SK-N-SH treated with all-trans-retinoic acid at 6 μM for 48 hours (cell line): ENCODE measurements at regions not wholly inside any gene's neighbourhood (a gene's known extent, or its start where the extent isn't known, plus 50 kb on each side); places are given as distances from the start of the nearest gene placed in this dataset.
"Not testable (repeated sequence)": the region's sequence is repeated elsewhere in the genome, so short reads cannot be mapped to it uniquely, and the experiment has no call there.

Source experiments
- ATAC-seq: fragments of 200-7000 bp; cut with Tn5 transposase; 3 replicates; pipeline ENCODE4 v1.9.1; 2020; ENCODE audit warnings: mild to moderate bottlenecking, moderate library complexity
- CSDC2 ChIP-seq: fragments of 250-450 bp; sonication (Bioruptor Pico); IDR thresholded peaks from 2 replicates; pipeline ENCODE4 v1.5.0; 2020; ENCODE audit warnings: mild to moderate bottlenecking, moderate library complexity
- ESRRG ChIP-seq: fragments of 250-450 bp; sonication (Bioruptor Pico); IDR thresholded peaks from 2 replicates; pipeline ENCODE4 v1.6.1; 2021; ENCODE audit warnings: mild to moderate bottlenecking
- GLIS3 ChIP-seq: fragments of 250-450 bp; sonication (Bioruptor Pico); IDR thresholded peaks from 2 replicates; pipeline ENCODE4 v1.5.0; 2020; ENCODE audit warnings: mild to moderate bottlenecking, moderate library complexity
- ISL1 ChIP-seq: fragments of 250-450 bp; sonication (Bioruptor Pico); IDR thresholded peaks from 2 replicates; pipeline ENCODE4 v2.1.2; 2022; ENCODE audit warnings: mild to moderate bottlenecking, moderate library complexity
- OSR1 ChIP-seq: fragments of 250-450 bp; sonication (Bioruptor Pico); IDR thresholded peaks from 2 replicates; pipeline ENCODE4 v1.8.0; 2022; ENCODE audit warnings: moderate library complexity, mild to moderate bottlenecking, inconsistent platforms
- PPARA ChIP-seq: fragments of 250-450 bp; sonication (Bioruptor Pico); IDR thresholded peaks from 2 replicates; pipeline ENCODE4 v1.5.0; 2020; ENCODE audit warnings: mild to moderate bottlenecking, borderline replicate concordance
- RARB ChIP-seq: fragments of 250-450 bp; sonication (Bioruptor Pico); IDR thresholded peaks from 2 replicates; pipeline ENCODE4 v1.8.0; 2021; ENCODE audit warnings: mild to moderate bottlenecking, moderate library complexity
- TCF4 ChIP-seq: fragments of 250-450 bp; sonication (Bioruptor Pico); IDR thresholded peaks from 2 replicates; pipeline ENCODE4 v1.8.0; 2021; ENCODE audit warnings: mild to moderate bottlenecking, moderate library complexity, borderline replicate concordance
- TOX ChIP-seq: fragments of 250-450 bp; sonication (Bioruptor Pico); IDR thresholded peaks from 2 replicates; pipeline ENCODE4 v1.8.0; 2021; ENCODE audit warnings: mild to moderate bottlenecking, moderate library complexity, borderline replicate concordance
- ZFP3 ChIP-seq: fragments of 250-450 bp; sonication (Bioruptor Pico); IDR thresholded peaks from 2 replicates; pipeline ENCODE4 v1.5.0; 2020; ENCODE audit warnings: mild to moderate bottlenecking, moderate library complexity
- ZFP30 ChIP-seq: fragments of 450-650 bp; formaldehyde crosslinking; IDR thresholded peaks from 2 replicates; pipeline ENCODE4 v1.5.0; 2022; ENCODE audit warnings: mild to moderate bottlenecking, moderate library complexity
- ZNF565 ChIP-seq: fragments of 450-650 bp; formaldehyde crosslinking; conservative IDR thresholded peaks from 2 replicates; pipeline ENCODE4 v1.5.0; 2020; ENCODE audit warnings: low read depth, mild to moderate bottlenecking, moderate library complexity
- ZNF70 ChIP-seq: fragments of 450-650 bp; formaldehyde crosslinking; IDR thresholded peaks from 2 replicates; pipeline ENCODE4 v1.5.0; 2020; ENCODE audit warnings: mild to moderate bottlenecking, moderate library complexity
- TF ChIP-seq, protein P1 (sequence below): fragments of 250-450 bp; sonication (Bioruptor Pico); IDR thresholded peaks from 2 replicates; pipeline ENCODE4 v1.8.0; 2020; ENCODE audit warnings: mild to moderate bottlenecking, moderate library complexity, borderline replicate concordance
- TF ChIP-seq, protein P2 (sequence below): fragments of 250-450 bp; sonication (Bioruptor Pico); IDR thresholded peaks from 2 replicates; pipeline ENCODE4 v1.8.0; 2021; ENCODE audit warnings: low read depth, mild to moderate bottlenecking, moderate library complexity, borderline replicate concordance
- TF ChIP-seq, protein P3 (sequence below): fragments of 250-450 bp; sonication (Bioruptor Pico); IDR thresholded peaks from 2 replicates; pipeline ENCODE4 v1.5.1; 2020; ENCODE audit warnings: low read depth, mild to moderate bottlenecking, moderate library complexity
- TF ChIP-seq, protein P4 (sequence below): fragments of 250-450 bp; sonication (Bioruptor Pico); IDR thresholded peaks from 2 replicates; pipeline ENCODE4 v1.5.0; 2020; ENCODE audit warnings: mild to moderate bottlenecking, moderate library complexity

DNA sequence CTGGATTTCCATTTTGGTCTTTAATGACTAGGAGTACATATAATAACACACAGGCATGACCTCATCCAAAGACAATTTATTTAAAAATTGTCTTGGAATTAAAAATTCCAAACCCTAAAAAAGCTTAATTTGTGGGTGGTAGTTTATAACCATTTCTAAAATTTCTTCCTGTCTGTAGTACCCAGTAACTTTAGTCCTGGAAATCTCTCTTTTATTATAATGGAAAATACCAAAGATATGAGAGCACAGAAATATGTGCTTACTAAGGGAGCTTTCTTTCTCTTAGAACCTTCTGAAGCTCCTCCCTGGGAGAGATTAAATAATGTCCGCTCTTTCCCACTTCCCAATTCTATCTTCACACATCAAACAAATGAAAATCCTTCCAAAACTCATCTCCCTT is 70.5 kb upstream of the PRL start:
- TF ChIP-seq, protein P1, sequence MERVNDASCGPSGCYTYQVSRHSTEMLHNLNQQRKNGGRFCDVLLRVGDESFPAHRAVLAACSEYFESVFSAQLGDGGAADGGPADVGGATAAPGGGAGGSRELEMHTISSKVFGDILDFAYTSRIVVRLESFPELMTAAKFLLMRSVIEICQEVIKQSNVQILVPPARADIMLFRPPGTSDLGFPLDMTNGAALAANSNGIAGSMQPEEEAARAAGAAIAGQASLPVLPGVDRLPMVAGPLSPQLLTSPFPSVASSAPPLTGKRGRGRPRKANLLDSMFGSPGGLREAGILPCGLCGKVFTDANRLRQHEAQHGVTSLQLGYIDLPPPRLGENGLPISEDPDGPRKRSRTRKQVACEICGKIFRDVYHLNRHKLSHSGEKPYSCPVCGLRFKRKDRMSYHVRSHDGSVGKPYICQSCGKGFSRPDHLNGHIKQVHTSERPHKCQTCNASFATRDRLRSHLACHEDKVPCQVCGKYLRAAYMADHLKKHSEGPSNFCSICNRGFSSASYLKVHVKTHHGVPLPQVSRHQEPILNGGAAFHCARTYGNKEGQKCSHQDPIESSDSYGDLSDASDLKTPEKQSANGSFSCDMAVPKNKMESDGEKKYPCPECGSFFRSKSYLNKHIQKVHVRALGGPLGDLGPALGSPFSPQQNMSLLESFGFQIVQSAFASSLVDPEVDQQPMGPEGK (CRISPR knock-in tag), result no peak
- no peak for TF ChIP-seq ESRRG
- TF ChIP-seq OSR1 (CRISPR knock-in tag), result no peak
- no peak for TF ChIP-seq PPARA (CRISPR knock-in tag)
- TF ChIP-seq ZFP3 (CRISPR knock-in tag), result no peak
- no peak for TF ChIP-seq TOX (CRISPR knock-in tag)
- no peak for TF ChIP-seq CSDC2 (CRISPR knock-in tag)
- TF ChIP-seq GLIS3, result no peak
- TF ChIP-seq ZNF70 (CRISPR knock-in tag), result no peak
- no peak for TF ChIP-seq RARB
- TF ChIP-seq, protein P2, sequence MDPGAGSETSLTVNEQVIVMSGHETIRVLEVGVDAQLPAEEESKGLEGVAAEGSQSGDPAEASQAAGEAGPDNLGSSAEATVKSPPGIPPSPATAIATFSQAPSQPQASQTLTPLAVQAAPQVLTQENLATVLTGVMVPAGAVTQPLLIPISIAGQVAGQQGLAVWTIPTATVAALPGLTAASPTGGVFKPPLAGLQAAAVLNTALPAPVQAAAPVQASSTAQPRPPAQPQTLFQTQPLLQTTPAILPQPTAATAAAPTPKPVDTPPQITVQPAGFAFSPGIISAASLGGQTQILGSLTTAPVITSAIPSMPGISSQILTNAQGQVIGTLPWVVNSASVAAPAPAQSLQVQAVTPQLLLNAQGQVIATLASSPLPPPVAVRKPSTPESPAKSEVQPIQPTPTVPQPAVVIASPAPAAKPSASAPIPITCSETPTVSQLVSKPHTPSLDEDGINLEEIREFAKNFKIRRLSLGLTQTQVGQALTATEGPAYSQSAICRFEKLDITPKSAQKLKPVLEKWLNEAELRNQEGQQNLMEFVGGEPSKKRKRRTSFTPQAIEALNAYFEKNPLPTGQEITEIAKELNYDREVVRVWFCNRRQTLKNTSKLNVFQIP (CRISPR knock-in tag), result no peak
- no peak for TF ChIP-seq ISL1
- no peak for TF ChIP-seq ZFP30 (CRISPR knock-in tag)
- ATAC-seq, result no peak

DNA sequence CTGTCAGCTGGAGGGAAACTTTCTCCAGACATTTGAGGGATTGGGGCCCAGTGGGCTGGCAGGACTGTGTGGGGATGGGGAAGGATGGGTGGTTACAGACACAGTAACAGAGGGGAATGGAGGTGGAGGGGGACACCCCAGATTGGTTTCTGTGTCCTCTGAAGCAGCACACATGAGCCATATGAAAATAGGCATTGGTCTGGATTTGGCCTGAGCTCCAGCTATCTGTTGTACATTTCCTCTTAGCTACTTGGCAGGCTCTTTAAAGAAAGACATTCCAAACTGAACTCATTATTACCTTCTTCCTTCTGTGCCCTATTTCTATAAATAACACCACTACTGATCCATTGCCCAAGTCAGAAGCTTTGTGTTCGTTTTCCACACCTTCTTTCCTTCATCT is 72.0 kb upstream of the PRL start:
- ATAC-seq, result peak; percentile 24; the same call in 2 of the 3 replicates

DNA sequence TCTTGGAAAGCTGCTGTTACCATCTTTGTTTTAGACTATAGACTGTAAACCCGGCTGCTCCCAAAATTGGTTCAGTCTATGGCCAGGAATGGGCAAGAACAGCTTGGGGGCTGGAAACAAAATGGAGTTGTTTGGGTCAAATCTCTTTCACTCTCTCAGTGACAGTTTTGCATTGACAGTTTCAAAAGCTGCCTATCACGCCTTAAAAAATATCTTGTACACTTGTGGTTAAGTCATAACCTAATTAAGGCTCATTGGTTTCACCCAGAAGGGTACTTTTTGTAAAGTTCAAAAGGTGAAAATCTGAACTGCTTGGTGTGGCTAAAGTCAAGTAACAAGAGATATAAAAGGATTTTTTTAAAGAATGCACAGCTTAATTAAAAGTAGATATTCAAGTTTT is 76.1 kb upstream of the PRL start:
- TF ChIP-seq OSR1 (CRISPR knock-in tag), result no peak
- TF ChIP-seq ZFP30 (CRISPR knock-in tag), result no peak
- TF ChIP-seq PPARA (CRISPR knock-in tag), result no peak
- TF ChIP-seq, protein P3, sequence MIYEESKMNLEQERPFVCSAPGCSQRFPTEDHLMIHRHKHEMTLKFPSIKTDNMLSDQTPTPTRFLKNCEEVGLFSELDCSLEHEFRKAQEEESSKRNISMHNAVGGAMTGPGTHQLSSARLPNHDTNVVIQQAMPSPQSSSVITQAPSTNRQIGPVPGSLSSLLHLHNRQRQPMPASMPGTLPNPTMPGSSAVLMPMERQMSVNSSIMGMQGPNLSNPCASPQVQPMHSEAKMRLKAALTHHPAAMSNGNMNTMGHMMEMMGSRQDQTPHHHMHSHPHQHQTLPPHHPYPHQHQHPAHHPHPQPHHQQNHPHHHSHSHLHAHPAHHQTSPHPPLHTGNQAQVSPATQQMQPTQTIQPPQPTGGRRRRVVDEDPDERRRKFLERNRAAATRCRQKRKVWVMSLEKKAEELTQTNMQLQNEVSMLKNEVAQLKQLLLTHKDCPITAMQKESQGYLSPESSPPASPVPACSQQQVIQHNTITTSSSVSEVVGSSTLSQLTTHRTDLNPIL, result no peak
- no peak for TF ChIP-seq ZNF565 (CRISPR knock-in tag)
- ATAC-seq, result no peak

More for the DNA sequence above, 72.0 kb upstream of the PRL start:
- TF ChIP-seq RARB, result no peak
- TF ChIP-seq ESRRG, result no peak
- TF ChIP-seq, protein P4, sequence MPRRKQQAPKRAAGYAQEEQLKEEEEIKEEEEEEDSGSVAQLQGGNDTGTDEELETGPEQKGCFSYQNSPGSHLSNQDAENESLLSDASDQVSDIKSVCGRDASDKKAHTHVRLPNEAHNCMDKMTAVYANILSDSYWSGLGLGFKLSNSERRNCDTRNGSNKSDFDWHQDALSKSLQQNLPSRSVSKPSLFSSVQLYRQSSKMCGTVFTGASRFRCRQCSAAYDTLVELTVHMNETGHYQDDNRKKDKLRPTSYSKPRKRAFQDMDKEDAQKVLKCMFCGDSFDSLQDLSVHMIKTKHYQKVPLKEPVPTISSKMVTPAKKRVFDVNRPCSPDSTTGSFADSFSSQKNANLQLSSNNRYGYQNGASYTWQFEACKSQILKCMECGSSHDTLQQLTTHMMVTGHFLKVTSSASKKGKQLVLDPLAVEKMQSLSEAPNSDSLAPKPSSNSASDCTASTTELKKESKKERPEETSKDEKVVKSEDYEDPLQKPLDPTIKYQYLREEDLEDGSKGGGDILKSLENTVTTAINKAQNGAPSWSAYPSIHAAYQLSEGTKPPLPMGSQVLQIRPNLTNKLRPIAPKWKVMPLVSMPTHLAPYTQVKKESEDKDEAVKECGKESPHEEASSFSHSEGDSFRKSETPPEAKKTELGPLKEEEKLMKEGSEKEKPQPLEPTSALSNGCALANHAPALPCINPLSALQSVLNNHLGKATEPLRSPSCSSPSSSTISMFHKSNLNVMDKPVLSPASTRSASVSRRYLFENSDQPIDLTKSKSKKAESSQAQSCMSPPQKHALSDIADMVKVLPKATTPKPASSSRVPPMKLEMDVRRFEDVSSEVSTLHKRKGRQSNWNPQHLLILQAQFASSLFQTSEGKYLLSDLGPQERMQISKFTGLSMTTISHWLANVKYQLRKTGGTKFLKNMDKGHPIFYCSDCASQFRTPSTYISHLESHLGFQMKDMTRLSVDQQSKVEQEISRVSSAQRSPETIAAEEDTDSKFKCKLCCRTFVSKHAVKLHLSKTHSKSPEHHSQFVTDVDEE, result no peak
- TF ChIP-seq, protein P3, result no peak
- no peak for TF ChIP-seq TCF4 (CRISPR knock-in tag)

DNA sequence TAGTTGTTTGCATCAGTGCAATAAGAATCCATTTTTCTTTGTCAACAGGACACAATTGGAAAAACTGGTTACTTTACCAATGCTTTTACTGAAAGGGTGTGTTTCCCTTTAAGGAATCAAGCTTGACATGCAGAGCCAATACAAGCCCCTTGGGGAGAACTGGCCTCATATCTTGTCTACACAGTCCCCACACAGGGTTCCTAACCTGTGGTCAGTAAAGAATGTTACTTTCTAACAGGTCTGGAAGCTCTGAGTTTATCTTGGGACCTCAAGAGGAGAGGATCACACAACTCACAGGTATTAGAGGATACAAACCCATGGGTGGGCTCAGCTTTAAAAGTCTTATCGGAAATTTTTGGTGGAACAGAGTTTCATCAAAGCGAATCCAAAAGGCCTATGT is 78.1 kb upstream of the PRL start:
- not testable (repeated sequence) for ATAC-seq

DNA sequence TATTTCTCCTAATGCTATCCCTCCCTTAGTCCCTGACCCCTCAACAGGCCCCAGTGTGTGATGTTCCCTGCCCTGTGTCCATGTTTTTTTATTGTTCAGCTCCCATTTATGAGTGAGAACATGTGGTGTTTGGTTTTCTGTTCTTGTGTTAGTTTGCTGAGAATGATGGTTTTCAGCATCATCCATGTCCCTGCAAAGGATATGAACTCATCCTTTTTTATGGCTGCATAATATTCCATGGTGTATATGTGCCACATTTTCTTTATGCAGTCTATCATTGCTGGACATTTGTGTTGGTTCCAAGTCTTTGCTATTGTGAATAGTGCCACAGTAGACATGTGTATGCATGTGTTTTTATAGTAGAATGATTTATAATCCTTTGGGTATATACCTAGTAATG is 79.5 kb upstream of the PRL start:
- ATAC-seq, result not testable (repeated sequence)

DNA sequence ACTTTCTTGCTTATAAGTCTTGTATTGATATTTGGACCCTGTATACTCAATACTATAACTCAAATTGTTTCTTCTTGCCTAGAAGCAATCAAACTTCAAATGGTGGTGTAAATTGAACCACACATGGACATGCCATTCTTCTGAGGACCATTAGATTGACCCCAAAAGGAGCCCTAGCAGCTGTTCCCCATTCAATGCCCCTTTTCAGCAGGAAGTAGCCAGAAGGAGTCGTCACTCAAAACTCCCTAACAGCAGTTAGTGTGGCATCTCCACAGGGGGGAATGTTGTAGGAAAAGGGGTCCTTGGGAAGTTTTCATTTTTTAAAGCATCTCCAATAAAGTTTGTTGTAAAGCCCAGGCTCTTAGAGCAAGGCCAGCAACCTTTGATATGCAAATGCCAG is 81.7 kb upstream of the PRL start:
- ATAC-seq, result not testable (repeated sequence)
